Inferior parietal cortex (tissue), 1 donor: ENCODE measurements at regions not wholly inside any gene's neighbourhood (a gene's known extent, or its start where the extent isn't known, plus 50 kb on each side); places are given as distances from the start of the nearest gene placed in this dataset.
A peak's percentile ranks its signal among the peaks of the same experiment; 100 is the strongest.
"Not testable (repeated sequence)": the region's sequence is repeated elsewhere in the genome, so short reads cannot be mapped to it uniquely, and the experiment has no call there.

Source experiments
- DNase-seq: peaks from one replicate; pipeline ENCODE4 v3.0.0-alpha.2; 2016; ENCODE audit errors: extremely low spot score

DNA sequence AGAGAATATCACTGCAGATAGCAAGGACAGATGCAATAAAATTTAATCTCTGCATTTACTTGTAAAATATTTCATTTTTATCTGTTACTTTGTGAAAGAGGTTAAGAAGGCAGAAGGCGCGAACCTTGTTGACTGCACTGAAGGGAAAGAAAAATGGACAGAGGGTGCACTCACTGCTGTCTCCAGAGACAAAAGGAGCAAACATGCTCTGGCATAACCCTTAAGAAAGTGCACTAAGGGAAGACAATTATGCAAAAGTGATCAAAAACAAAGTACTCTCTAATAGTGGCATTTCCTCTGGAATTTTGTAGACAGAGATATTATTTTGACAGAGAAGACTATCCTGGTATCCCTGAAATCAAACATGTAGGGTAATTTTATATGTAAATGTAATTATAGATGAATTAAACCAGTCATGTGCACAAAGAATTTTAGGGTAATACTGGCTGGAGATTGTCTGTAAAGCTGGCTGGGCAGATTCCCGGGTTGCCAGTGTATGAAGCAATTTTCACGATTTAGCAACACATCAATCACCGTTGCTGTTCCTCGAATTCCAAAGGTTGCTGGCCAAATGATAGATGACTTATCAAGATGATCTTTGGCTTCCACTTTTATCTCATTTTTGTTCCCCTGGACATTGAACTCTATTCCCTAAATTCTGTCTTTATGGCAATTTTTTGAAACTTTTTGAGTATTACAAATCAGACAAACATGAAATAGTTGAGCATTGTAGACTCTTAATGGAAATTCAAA, 1176.9 kb downstream of the SUCLG1 start:
- DNase-seq = no peak

DNA sequence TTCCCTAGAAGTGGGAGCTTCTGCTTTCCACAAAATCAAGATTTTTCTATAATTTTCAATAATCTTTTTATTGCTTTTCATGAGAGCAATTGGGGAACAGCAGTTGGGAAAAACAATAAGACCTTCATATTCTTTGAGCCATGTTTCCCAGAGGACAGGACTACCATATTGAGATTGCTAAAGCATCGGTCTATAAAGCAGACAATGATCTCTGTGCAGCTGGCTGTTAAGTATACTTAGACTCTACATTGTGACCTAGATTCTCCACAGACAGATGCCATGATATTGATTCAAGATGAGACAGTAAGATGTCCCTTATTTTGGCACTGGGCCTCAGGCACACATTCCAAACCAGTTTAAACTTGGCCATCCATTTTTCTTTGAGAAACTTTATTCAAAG, 1178.7 kb downstream of the SUCLG1 start:
- no peak for DNase-seq

GRCh38 chr2:83273322-83273721, 1185.8 kb downstream of the SUCLG1 start:
- no peak for DNase-seq

GRCh38 chr2:83261591-83262136, 1197.4 kb downstream of the SUCLG1 start:
- no peak for DNase-seq

- no peak for DNase-seq
Measured at GRCh38 chr2:83253848-83254247, 1205.2 kb downstream of the SUCLG1 start.

DNA sequence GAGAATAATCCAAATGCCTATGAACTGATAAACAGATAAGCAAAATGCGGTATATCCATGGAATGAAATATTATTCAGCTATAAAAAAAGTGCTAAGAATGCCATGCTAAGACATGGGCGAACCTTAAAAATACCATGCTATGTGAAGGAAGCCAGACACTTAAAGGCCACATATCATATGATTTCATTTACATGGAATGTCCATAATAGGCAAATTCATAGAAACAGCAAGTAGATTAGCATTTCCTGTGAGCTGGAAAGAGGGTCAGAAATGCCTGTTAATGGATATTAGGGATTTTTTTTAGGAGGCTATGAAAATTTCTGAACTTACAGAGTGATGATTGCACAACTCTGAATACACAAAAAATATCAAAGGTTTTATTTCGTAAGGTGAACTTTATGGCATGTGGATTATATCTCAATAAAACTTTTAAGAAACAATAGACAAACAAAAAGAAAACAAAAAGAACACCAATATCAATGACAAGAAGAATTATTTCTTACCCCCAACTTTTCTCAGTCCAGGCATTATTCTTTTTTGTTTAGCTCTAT, 1207.7 kb downstream of the SUCLG1 start:
- DNase-seq = no peak

- DNase-seq = not testable (repeated sequence)
Measured at GRCh38 chr2:83245806-83246537, 1213.1 kb downstream of the SUCLG1 start.

DNA sequence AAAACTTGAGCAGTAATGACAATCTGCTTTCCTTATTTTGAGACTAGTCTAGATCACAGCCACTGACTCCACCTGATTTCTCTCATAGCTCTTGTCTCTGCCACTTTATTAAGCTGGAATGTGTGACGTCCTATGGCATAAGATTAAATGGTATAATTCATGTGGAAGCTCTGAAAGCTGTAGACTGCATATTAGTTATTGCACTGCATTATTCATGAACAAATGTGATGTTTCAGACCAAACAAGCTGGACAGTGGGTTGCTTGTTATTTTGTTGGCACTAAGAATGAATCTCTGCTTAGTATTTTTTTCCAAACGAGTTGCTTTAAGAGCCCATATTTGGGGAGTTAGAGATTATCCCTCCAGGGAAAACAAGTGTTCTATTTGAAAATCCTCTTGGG, 1218.5 kb downstream of the SUCLG1 start:
- no peak for DNase-seq

DNA sequence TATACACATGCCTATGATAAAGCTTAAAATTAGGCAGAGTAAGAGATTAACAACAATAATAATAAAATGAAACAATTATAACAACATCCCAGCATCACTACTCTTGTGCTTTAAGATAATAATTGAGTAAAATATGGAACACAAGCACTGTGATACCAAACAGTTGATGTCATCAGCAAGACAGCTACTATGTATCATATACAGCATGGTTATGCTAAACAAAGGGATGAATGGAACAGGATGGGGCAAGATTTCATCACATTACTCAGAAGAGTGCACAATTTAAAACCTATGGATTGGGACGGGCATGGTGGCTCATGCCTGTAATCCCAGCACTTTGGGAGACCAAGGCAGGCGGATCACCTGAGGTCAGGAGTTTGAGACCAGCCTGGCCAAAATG, 1221.0 kb downstream of the SUCLG1 start:
- DNase-seq = no peak

- DNase-seq = no peak
Measured at GRCh38 chr2:83234246-83234645, 1224.8 kb downstream of the SUCLG1 start.

- no peak for DNase-seq
Measured at GRCh38 chr2:83233781-83234180, 1225.3 kb downstream of the SUCLG1 start.

DNA sequence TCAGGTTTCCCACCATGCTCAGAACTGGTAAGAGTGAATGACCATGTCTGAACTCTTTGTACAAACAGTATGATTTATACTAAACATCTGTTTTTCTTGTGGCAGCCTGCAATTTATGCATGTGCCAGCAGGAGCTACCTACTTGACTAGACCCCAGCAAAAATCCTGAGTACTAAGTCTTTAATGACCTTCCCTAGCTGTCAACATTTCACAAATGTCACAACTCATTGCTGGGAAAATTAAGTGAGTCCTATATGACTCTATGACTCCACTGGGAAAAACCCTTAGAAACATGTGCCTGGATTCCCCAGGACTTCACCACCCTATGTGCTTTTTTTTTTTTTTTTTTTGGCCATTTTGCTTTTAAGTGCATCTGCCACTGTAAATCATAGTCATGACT, 1225.8 kb downstream of the SUCLG1 start:
- DNase-seq = no peak

DNA sequence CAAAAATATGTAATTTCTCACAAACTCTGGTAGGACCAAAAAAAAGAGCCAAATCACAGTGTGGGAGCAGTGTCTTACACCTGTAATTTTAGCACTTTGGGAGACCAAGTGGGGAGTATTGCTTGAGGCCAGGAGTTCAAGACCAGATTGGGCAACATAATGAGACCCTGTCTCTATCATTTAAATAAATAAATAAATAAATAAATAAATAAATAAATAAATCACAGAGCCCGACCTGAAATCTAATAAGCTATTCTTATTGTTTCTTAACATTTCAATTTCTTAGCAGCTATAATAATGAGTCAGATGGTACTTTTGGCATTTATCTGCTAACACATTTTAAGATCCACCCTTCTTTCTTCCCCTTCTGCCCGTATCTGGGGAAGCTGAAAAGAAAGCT, 1229.6 kb downstream of the SUCLG1 start:
- DNase-seq = no peak

GRCh38 chr2:83224591-83225200, 1234.4 kb downstream of the SUCLG1 start:
- DNase-seq = peak; percentile 39

- no peak for DNase-seq
Measured at GRCh38 chr2:83221258-83221657, 1237.8 kb downstream of the SUCLG1 start.

DNA sequence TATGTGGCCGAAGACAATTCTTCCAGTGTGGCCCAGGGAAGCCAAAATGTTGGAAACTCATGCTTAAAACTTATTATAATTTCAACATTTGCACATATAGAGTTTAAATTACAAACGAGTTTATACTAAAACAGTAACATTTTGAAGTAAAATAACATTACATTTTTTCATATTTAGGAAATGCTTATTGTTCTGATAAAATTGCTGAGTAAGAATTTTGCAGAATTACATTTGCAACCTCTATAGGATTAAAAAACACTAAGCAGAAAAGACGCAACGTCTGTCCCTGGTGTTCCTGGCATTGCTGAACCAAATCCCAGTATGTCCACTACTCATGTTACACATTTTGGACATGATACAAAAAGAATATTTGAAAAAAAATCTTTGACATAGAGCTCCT, 1241.2 kb downstream of the SUCLG1 start:
- DNase-seq = no peak

- peak; percentile 69 for DNase-seq
Measured at GRCh38 chr2:83196225-83196624, 1262.9 kb downstream of the SUCLG1 start.

DNA sequence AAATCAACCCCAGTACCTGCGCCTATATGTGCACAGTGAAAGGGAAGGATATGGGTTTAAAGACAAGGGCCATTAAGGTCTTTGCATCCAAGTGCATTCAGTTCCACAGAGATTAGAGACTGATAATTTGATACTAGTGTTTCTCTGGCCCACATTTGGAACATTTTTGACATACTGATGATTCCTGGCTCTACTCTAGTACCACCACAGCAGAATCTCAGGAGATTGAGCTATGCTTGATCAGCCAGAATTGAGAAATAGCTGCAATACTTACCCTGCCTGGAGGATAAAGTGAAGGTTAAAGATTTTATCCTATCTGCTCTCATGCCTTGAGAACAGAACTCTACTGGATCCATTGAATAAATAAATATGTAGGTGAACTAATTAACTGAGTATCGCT, 1267.8 kb downstream of the SUCLG1 start:
- no peak for DNase-seq

DNA sequence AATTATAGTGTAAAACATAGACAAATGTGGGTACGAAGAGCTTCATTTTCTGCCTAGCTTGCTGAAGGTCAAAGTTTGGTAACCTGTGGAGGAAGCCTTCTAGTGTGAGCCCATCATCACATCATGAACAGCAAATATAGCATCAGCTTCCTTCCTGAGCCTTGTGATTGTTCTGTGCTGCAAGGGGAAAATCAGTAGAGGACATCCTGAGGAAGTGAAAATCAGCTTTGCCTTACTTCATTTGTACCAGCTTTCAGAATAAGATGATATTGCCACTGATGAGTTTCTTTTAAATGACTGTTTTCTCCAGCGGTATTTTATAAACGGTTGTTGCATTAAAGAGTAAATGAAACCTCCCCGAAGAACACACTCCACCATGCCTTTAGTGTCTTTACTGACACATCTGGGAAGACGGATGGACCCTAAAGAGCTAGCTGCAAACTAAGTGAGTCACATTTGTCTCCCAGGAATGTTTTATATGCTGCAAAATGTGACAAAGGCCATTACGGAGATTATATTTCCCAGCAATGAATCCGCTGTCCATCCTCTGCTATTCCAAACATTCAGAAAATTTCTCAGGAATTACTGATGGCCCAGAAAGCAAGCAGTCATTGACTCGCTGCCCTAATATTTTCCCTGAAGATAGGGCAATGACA, 1272.8 kb downstream of the SUCLG1 start:
- DNase-seq = no peak

GRCh38 chr2:83180862-83181530, 1278.1 kb downstream of the SUCLG1 start:
- not testable (repeated sequence) for DNase-seq

DNA sequence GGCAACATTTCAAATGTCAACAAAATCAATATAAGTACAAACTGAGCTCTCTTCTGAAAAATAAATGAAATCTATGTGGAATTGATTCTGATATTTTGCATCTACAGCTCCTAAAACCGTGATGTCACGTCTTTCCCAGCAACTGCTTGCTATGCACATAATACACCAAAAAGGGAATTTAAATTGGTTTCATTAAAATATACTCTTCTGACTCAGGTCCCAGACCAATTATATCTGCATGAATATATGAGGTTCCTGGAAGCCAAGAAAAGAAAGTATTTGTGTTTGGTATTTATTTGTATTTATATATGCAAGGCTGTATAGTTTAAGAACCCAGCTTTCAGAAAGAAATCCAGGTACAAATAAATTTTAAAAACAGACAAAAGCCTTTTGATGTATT, 1282.5 kb downstream of the SUCLG1 start:
- no peak for DNase-seq
